H1 (cell line): ENCODE measurements at regions not wholly inside any gene's neighbourhood (a gene's known extent, or its start where the extent isn't known, plus 50 kb on each side); places are given as distances from the start of the nearest gene placed in this dataset.

ENCODE experiments used
- CTCF ChIA-PET: fragments of 300-600 bp; sonication (Branson Sonifier 250); formaldehyde crosslinking; loops from one replicate; lab custom pipeline; 2021; ENCODE audit not compliant: partially characterized antibody; lab: Charles Lee
- POLR2A ChIA-PET: fragments of 300-600 bp; sonication (Branson Sonifier 250); formaldehyde crosslinking; loops from one replicate; lab custom pipeline; 2021; ENCODE audit warnings: inconsistent platforms; ENCODE audit not compliant: partially characterized antibody; lab: Charles Lee
- DNase-seq, 2 experiments: peaks; one replicate each; pipeline versions ENCODE4 v3.0.0 to v3.0.0-alpha.2; 2010 to 2022; ENCODE audit warnings: low spot score in 2 of 2, low read depth in 1 of 2, mixed read lengths in 1 of 2
- FAIRE-seq: peaks from 2 replicates; lab custom pipeline; 2011; peaks lifted over from hg19 to GRCh38; lab: Jason Lieb, UNC
- H2AFZ ChIP-seq: 2 replicates; pipeline ENCODE4 v1.8.1; 2012; ENCODE audit warnings: low read length, inconsistent platforms
- H2AK5ac ChIP-seq: 2 replicates; pipeline ENCODE4 v1.6.1; 2013; ENCODE audit warnings: low read depth, low read length
- H2BK120ac ChIP-seq: replicated peaks from 2 replicates; pipeline ENCODE3; 2013; ENCODE audit warnings: low read depth, low read length, inconsistent platforms
- H2BK12ac ChIP-seq: 2 replicates; pipeline ENCODE4 v1.6.1; 2013; ENCODE audit warnings: low read depth, low read length
- H2BK15ac ChIP-seq: 2 replicates; pipeline ENCODE4 v1.6.1; 2013; ENCODE audit warnings: low read length
- H2BK20ac ChIP-seq: 2 replicates; pipeline ENCODE4 v1.6.1; 2013; ENCODE audit warnings: low read length
- H2BK5ac ChIP-seq: 2 replicates; pipeline ENCODE4 v1.6.1; 2013; ENCODE audit warnings: low read depth, low read length
- H3K14ac ChIP-seq: 2 replicates; pipeline ENCODE4 v1.6.1; 2013; ENCODE audit warnings: inconsistent platforms; ENCODE audit not compliant: insufficient read length
- H3K18ac ChIP-seq: 2 replicates; pipeline ENCODE4 v1.6.1; 2013; ENCODE audit warnings: low read length; ENCODE audit errors: extremely low read depth
- H3K23ac ChIP-seq: 2 replicates; pipeline ENCODE4 v1.6.1; 2013; ENCODE audit warnings: inconsistent platforms; ENCODE audit not compliant: insufficient read length
- H3K23me2 ChIP-seq: 2 replicates; pipeline ENCODE4 v1.6.1; 2013; ENCODE audit warnings: low read depth, low read length
- H3K27ac ChIP-seq: 2 replicates; pipeline ENCODE4 v1.6.1; 2011; ENCODE audit warnings: low read depth, low read length, inconsistent platforms
- H3K27me3 ChIP-seq, 4 experiments: replicated peaks in 1 of 4; 1 replicate in 1 of 4; 2 replicates in 3 of 4; pipeline versions ENCODE4 v1.6.1 to v1.8.1; 2011 to 2013; ENCODE audit warnings: low read length in 3 of 4, mild to moderate bottlenecking in 3 of 4, inconsistent platforms in 2 of 4, mixed read lengths in 2 of 4, moderate library complexity in 1 of 4; ENCODE audit not compliant: control insufficient read depth in 3 of 4, insufficient read depth in 3 of 4; ENCODE audit errors: extremely low read depth in 1 of 4
- H3K36me3 ChIP-seq, 4 experiments: 2 replicates each; pipeline versions ENCODE4 v1.6.1 to v1.8.1; 2011 to 2013; ENCODE audit warnings: mild to moderate bottlenecking in 4 of 4, low read length in 3 of 4, moderate library complexity in 2 of 4, control low read depth in 1 of 4, inconsistent platforms in 1 of 4; ENCODE audit not compliant: insufficient read depth in 4 of 4, control insufficient read depth in 2 of 4
- H3K4ac ChIP-seq: replicated peaks from 2 replicates; pipeline ENCODE3; 2013; ENCODE audit warnings: low read length, low read depth, mixed read lengths, inconsistent platforms; ENCODE audit not compliant: insufficient read length
- H3K4me1 ChIP-seq, 4 experiments: replicated peaks in 1 of 4; 1 replicate in 1 of 4; 2 replicates in 3 of 4; pipeline versions ENCODE4 v1.6.1 to v1.8.1; 2011 to 2013; ENCODE audit warnings: low read length in 3 of 4, inconsistent platforms in 2 of 4, mixed read lengths in 1 of 4; ENCODE audit not compliant: insufficient read depth in 4 of 4, control insufficient read depth in 3 of 4
- H3K4me2 ChIP-seq, 2 experiments: 2 replicates each; pipeline versions ENCODE4 v1.6.1 to v1.8.1; 2011 to 2013; ENCODE audit warnings: low read depth in 2 of 2, low read length in 2 of 2, control low read depth in 1 of 2, inconsistent platforms in 1 of 2, mild to moderate bottlenecking in 1 of 2; ENCODE audit not compliant: insufficient read depth in 1 of 2
- H3K4me3 ChIP-seq, 4 experiments: fragments of 200-600, 300-600 bp in 1 of 4; sonication (generic), shearing (Covaris generic), sonication (Bioruptor Twin) in 1 of 4; 2 replicates each; pipeline versions ENCODE4 v1.5.1 to v1.8.1; 2011 to 2016; ENCODE audit warnings: low read length in 4 of 4, low read depth in 3 of 4, control low read depth in 2 of 4, inconsistent platforms in 2 of 4, mild to moderate bottlenecking in 2 of 4, mixed read lengths in 1 of 4, moderate library complexity in 1 of 4; ENCODE audit not compliant: insufficient read depth in 2 of 4; ENCODE audit errors: extremely low read depth in 1 of 4
- H3K56ac ChIP-seq: replicated peaks from 2 replicates; pipeline ENCODE3; 2013; ENCODE audit warnings: low read depth, mild to moderate bottlenecking, mixed read lengths, low read length, inconsistent platforms; ENCODE audit not compliant: insufficient read length
- H3K79me1 ChIP-seq: 2 replicates; pipeline ENCODE4 v1.6.1; 2013; ENCODE audit warnings: low read depth, low read length, control low read depth
- H3K79me2 ChIP-seq, 2 experiments: 2 replicates each; pipeline versions ENCODE4 v1.6.1 to v1.8.1; 2012 to 2013; ENCODE audit warnings: low read length in 2 of 2, mild to moderate bottlenecking in 2 of 2, inconsistent platforms in 1 of 2; ENCODE audit not compliant: insufficient read depth in 2 of 2, control insufficient read depth in 1 of 2
- H3K9ac ChIP-seq, 4 experiments: replicated peaks in 1 of 4; 1 replicate in 1 of 4; 2 replicates in 3 of 4; pipeline versions ENCODE4 v1.6.1 to v1.8.1; 2011 to 2013; ENCODE audit warnings: low read depth in 3 of 4, low read length in 3 of 4, control low read depth in 2 of 4, mild to moderate bottlenecking in 2 of 4, moderate library complexity in 2 of 4, inconsistent platforms in 1 of 4; ENCODE audit errors: extremely low read depth in 1 of 4
- H3K9me3 ChIP-seq, 2 experiments: 2 replicates each; pipeline versions ENCODE4 v1.6.1 to v1.8.1; 2012 to 2013; ENCODE audit warnings: mild to moderate bottlenecking in 2 of 2, moderate library complexity in 2 of 2, control low read depth in 1 of 2, inconsistent platforms in 1 of 2, low read depth in 1 of 2, low read length in 1 of 2, mixed read lengths in 1 of 2; ENCODE audit not compliant: insufficient read depth in 2 of 2
- H4K20me1 ChIP-seq, 2 experiments: replicated peaks in 1 of 2; 2 replicates each; pipeline versions ENCODE3 to v1.8.1; 2011 to 2013; ENCODE audit warnings: inconsistent platforms in 2 of 2, low read length in 2 of 2, mild to moderate bottlenecking in 1 of 2; ENCODE audit not compliant: insufficient read depth in 2 of 2, control insufficient read depth in 1 of 2
- H4K5ac ChIP-seq: 2 replicates; pipeline ENCODE4 v1.6.1; 2013; ENCODE audit warnings: low read length, low read depth, mixed read lengths, inconsistent platforms; ENCODE audit not compliant: insufficient read length
- H4K8ac ChIP-seq: 2 replicates; pipeline ENCODE4 v1.8.0; 2013; ENCODE audit warnings: mild to moderate bottlenecking, moderate library complexity, low read length, inconsistent platforms; ENCODE audit not compliant: insufficient read depth; ENCODE audit errors: extremely low read depth
- H4K91ac ChIP-seq: replicated peaks from 2 replicates; pipeline ENCODE3; 2013; ENCODE audit warnings: low read length, mixed read lengths, inconsistent platforms; ENCODE audit not compliant: insufficient read length
- BACH1 ChIP-seq: IDR thresholded peaks from 2 replicates; pipeline ENCODE4 v1.6.1; 2012; ENCODE audit warnings: low read length, improper control_type of control experiment
- CBX8 ChIP-seq: fragments of 300-800, 300-1000 bp; sonication (generic); IDR thresholded peaks from 2 replicates; pipeline ENCODE4 v1.7.1; 2016; ENCODE audit warnings: low read depth, low read length, borderline replicate concordance
- EGR1 ChIP-seq: IDR thresholded peaks from 2 replicates; pipeline ENCODE4 v1.6.1; 2011; ENCODE audit warnings: low read depth, low read length, borderline replicate concordance
- GTF2F1 ChIP-seq: IDR thresholded peaks from 2 replicates; pipeline ENCODE4 v1.6.1; 2012; ENCODE audit warnings: low read depth, low read length, improper control_type of control experiment, borderline replicate concordance
- JUND ChIP-seq: IDR thresholded peaks from 2 replicates; pipeline ENCODE4 v1.6.1; 2011; ENCODE audit warnings: mild to moderate bottlenecking, improper control_type of control experiment, low read length
- PHF8 ChIP-seq: fragments of 200-600 bp; sonication (generic); conservative IDR thresholded peaks from 2 replicates; pipeline ENCODE4 v1.7.1; 2012; ENCODE audit warnings: low read depth, mild to moderate bottlenecking, inconsistent platforms, low read length, moderate library complexity
- SAP30 ChIP-seq: fragments of 300-600 bp; sonication (generic); IDR thresholded peaks from 2 replicates; pipeline ENCODE4 v1.7.1; 2012; ENCODE audit warnings: low read length, moderate library complexity, mild to moderate bottlenecking, inconsistent platforms; ENCODE audit not compliant: insufficient read depth, insufficient replicate concordance
- SP4 ChIP-seq: IDR thresholded peaks from 2 replicates; pipeline ENCODE4 v1.6.1; 2012; ENCODE audit warnings: low read length, inconsistent platforms
- TAF7 ChIP-seq: optimal IDR thresholded peaks from 2 replicates; pipeline ENCODE3; 2011; ENCODE audit warnings: low read depth, mild to moderate bottlenecking, inconsistent platforms, low read length, moderate library complexity, borderline replicate concordance
- TCF12 ChIP-seq: IDR thresholded peaks from 2 replicates; pipeline ENCODE4 v1.6.1; 2011; ENCODE audit warnings: low read depth, mild to moderate bottlenecking, low read length
- WGBS, 2 experiments: shearing (Covaris generic) in 1 of 2; methylation state at CpG; one replicate each; pipeline versions ENCODE4 v1.1.6 to v1.1.7; 2013 to 2015; ENCODE audit warnings: low lambda C conversion rate in 2 of 2, mixed read lengths in 2 of 2, inconsistent platforms in 1 of 2, low coverage in 1 of 2, missing lambda C conversion rate in 1 of 2; ENCODE audit not compliant: insufficient replicate concordance in 2 of 2, insufficient coverage in 1 of 2, insufficient read length in 1 of 2; ENCODE audit errors: extremely low coverage in 1 of 2, missing lambda C conversion rate in 1 of 2; 5-methylcytosine and 5-hydroxymethylcytosine counted together
- TF ChIP-seq, protein P1 (sequence below): IDR thresholded peaks from 2 replicates; pipeline ENCODE4 v1.6.1; 2011; ENCODE audit warnings: low read length, improper control_type of control experiment

DNA sequence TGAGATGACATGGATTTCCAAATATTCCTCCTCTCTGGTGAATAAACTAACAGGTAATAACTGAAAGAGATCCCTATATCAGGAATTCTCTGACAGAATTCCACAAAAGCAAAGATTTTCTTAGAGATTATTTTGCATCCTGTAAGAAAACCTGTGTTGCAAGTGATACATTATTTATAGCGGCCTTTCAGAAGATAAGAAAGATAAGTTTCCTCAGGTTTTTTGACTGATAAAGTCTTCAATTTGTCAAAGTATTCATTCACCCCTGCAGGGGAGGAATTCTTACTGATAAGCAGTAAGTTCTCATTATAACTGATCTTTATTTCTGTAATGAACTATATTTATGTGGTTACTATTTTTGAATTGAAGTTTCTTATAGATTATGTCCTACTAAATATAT, 554.0 kb downstream of the ARL4A start:
- H3K79me1 ChIP-seq = no peaks in the 10 kb centered on the region
- no peak overlapping the region for H3K56ac ChIP-seq
- no peak overlapping the region for H3K14ac ChIP-seq
- POLR2A ChIA-PET = no interaction called here
- H3K4me2 ChIP-seq = no peak overlapping the region
- no peak overlapping the region for H3K4me3 ChIP-seq
- DNase-seq (no peak), FAIRE-seq (no peak)
- no peaks in the 10 kb centered on the region for H3K79me2 ChIP-seq
- no peak overlapping the region for H2AFZ ChIP-seq
- H2BK20ac ChIP-seq = no peak overlapping the region
- no peak overlapping the region for H4K8ac ChIP-seq
- H3K4me1 ChIP-seq = peaks cover 0 to 2% (median 0%) of the 10 kb centered on the region in 4 experiments; a peak in 2 of 7 replicates
- H3K23ac ChIP-seq = no peak overlapping the region
- no peak overlapping the region for H3K4ac ChIP-seq
- H2BK12ac ChIP-seq = no peak overlapping the region
- no peaks in the 10 kb centered on the region for H3K36me3 ChIP-seq
- WGBS, 2 experiments = 89% methylated on average over 1 of the region's 1 CpG; no CpG with 5 or more reads in 1 of the 2 experiments
- CTCF ChIA-PET = interaction anchor here (0.6 to 2.0 kb wide), 3 partner anchors 10 to 1179 kb away, joined by 3 to 6 read pairs (median 3); no protein-coding TSS in a partner anchor
- no peak overlapping the region for H4K91ac ChIP-seq
- no peaks in the 10 kb centered on the region for H3K27me3 ChIP-seq
- no peak overlapping the region for H3K27ac ChIP-seq
- H2BK5ac ChIP-seq = no peak overlapping the region
- no peak overlapping the region for H2BK15ac ChIP-seq
- no peaks in the 10 kb centered on the region for H4K20me1 ChIP-seq
- no peaks in the 10 kb centered on the region for H3K9me3 ChIP-seq
- no peaks in the 10 kb centered on the region for H3K23me2 ChIP-seq
- no peak for TF ChIP-seq TCF12
- TF ChIP-seq EGR1 = no peak
- no peak for TF ChIP-seq TAF7
- no peak for TF ChIP-seq CBX8
- no peak for TF ChIP-seq GTF2F1
- no peak for TF ChIP-seq BACH1
- no peak for TF ChIP-seq JUND
- TF ChIP-seq, protein P1, sequence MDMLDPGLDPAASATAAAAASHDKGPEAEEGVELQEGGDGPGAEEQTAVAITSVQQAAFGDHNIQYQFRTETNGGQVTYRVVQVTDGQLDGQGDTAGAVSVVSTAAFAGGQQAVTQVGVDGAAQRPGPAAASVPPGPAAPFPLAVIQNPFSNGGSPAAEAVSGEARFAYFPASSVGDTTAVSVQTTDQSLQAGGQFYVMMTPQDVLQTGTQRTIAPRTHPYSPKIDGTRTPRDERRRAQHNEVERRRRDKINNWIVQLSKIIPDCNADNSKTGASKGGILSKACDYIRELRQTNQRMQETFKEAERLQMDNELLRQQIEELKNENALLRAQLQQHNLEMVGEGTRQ = no peak
- TF ChIP-seq SP4 = no peak
- TF ChIP-seq PHF8 = no peak
- TF ChIP-seq SAP30 = no peak
- TF ChIP-seq, all 59 proteins: peak for 0
- no peak overlapping the region for H4K5ac ChIP-seq
- no peak overlapping the region for H2BK120ac ChIP-seq
- H2AK5ac ChIP-seq = no peak overlapping the region
- H3K9ac ChIP-seq = no peak overlapping the region
- H3K18ac ChIP-seq = no peak overlapping the region
